Thymus (tissue), 11 donors: ENCODE measurements at regions not wholly inside any gene's neighbourhood (a gene's known extent, or its start where the extent isn't known, plus 50 kb on each side); places are given as distances from the start of the nearest gene placed in this dataset.

Experiments used
- DNase-seq, 9 donors: peaks; one replicate each; pipeline ENCODE4 v3.0.0-alpha.2; 2013; ENCODE audit warnings: low spot score in 9 of 9, low read depth in 6 of 9, missing footprints in 1 of 9
- H3K27ac ChIP-seq, 2 donors: one replicate each; pipeline ENCODE4 v1.5.1; 2013; ENCODE audit warnings: control low read depth in 1 of 2, low read depth in 1 of 2, low read length in 1 of 2, mild to moderate bottlenecking in 1 of 2, moderate library complexity in 1 of 2
- H3K27me3 ChIP-seq, 2 donors: one replicate each; pipeline ENCODE4 v1.5.1; 2013; ENCODE audit warnings: low read length in 1 of 2; ENCODE audit not compliant: control insufficient read depth in 2 of 2, insufficient read depth in 1 of 2
- H3K36me3 ChIP-seq, 2 donors: one replicate each; pipeline ENCODE4 v1.5.1; 2013; ENCODE audit warnings: low read length in 1 of 2, mild to moderate bottlenecking in 1 of 2, moderate library complexity in 1 of 2; ENCODE audit not compliant: control insufficient read depth in 2 of 2, insufficient read depth in 2 of 2
- H3K4me1 ChIP-seq, 2 donors: one replicate each; pipeline ENCODE4 v1.5.1; 2013; ENCODE audit warnings: low read length in 2 of 2; ENCODE audit not compliant: control insufficient read depth in 2 of 2, insufficient read depth in 2 of 2
- H3K4me3 ChIP-seq, 2 donors: one replicate each; pipeline ENCODE4 v1.5.1; 2013; ENCODE audit warnings: low read length in 2 of 2, control low read depth in 1 of 2, mild to moderate bottlenecking in 1 of 2
- H3K9me3 ChIP-seq, 2 donors: one replicate each; pipeline ENCODE4 v1.5.1; 2013; ENCODE audit warnings: low read length in 1 of 2, mild to moderate bottlenecking in 1 of 2; ENCODE audit not compliant: control insufficient read depth in 2 of 2, insufficient read depth in 1 of 2
- WGBS: extraction: QIAGEN DNeasy Blood & Tissue Kit; methylation state at CpG from one replicate; pipeline ENCODE4 v1.1.7; 2013; 5-methylcytosine and 5-hydroxymethylcytosine counted together
- donor health status: healthy.

- no peaks in the 10 kb centered on the region for H3K4me1 ChIP-seq
Observed at GRCh38 chr12:60263161-60263560, 667.3 kb downstream of the SLC16A7 start.

GRCh38 chr12:60263836-60264493, 668.1 kb downstream of the SLC16A7 start:
- Histone ChIP-seq H3K27ac (no peak overlapping the region), H3K27me3 (no peaks in the 10 kb centered on the region), H3K9me3 (peaks cover 0 to 2% of the 10 kb centered on the region in 2 donors), H3K4me3 (no peak overlapping the region), H3K4me1 (no peaks in the 10 kb centered on the region), H3K36me3 (no peaks in the 10 kb centered on the region)
- no peak for DNase-seq
- 90% methylated on average over 2 of the region's 2 CpGs for WGBS

More at GRCh38 chr12:60263161-60263560, 667.3 kb downstream of the SLC16A7 start:
- no peak overlapping the region for H3K4me3 ChIP-seq
- H3K36me3 ChIP-seq: no peaks in the 10 kb centered on the region
- H3K27ac ChIP-seq: no peak overlapping the region
- DNase-seq: no peak
- H3K9me3 ChIP-seq: peaks cover 0 to 2% of the 10 kb centered on the region in 2 donors
- H3K27me3 ChIP-seq: no peaks in the 10 kb centered on the region

- no peaks in the 10 kb centered on the region for H3K36me3 ChIP-seq
- no peaks in the 10 kb centered on the region for H3K27me3 ChIP-seq
- H3K4me1 ChIP-seq: no peaks in the 10 kb centered on the region
- peaks cover 2 to 11% of the 10 kb centered on the region in 2 donors for H3K9me3 ChIP-seq
- no peak for DNase-seq
- WGBS: 80% methylated on average over 1 of the region's 1 CpG
- H3K27ac ChIP-seq: no peak overlapping the region
- H3K4me3 ChIP-seq: no peak overlapping the region
Observed at GRCh38 chr12:60265741-60266140, 669.9 kb downstream of the SLC16A7 start.

GRCh38 chr12:60266381-60266852, 670.6 kb downstream of the SLC16A7 start:
- WGBS: 95% methylated on average over 4 of the region's 4 CpGs
- Histone ChIP-seq H3K27ac (no peak overlapping the region), H3K27me3 (no peaks in the 10 kb centered on the region), H3K36me3 (no peaks in the 10 kb centered on the region), H3K9me3 (peaks cover 2 to 11% of the 10 kb centered on the region in 2 donors), H3K4me1 (no peaks in the 10 kb centered on the region), H3K4me3 (no peak overlapping the region)
- DNase-seq: no peak

- 98% methylated on average over 66 of the region's 66 CpGs for WGBS
- Histone ChIP-seq H3K4me1 (no peaks in the 10 kb centered on the region), H3K27me3 (no peaks in the 10 kb centered on the region), H3K4me3 (no peak overlapping the region), H3K36me3 (no peaks in the 10 kb centered on the region), H3K9me3 (peaks cover 2 to 9% of the 10 kb centered on the region in 2 donors), H3K27ac (no peak overlapping the region)
- DNase-seq: no peak
Observed at GRCh38 chr12:60269611-60270269, 673.9 kb downstream of the SLC16A7 start.

- WGBS: 93% methylated on average over 9 of the region's 9 CpGs
- H3K4me1 ChIP-seq: no peaks in the 10 kb centered on the region
- H3K4me3 ChIP-seq: no peak overlapping the region
- no peak for DNase-seq
- H3K27ac ChIP-seq: no peak overlapping the region
- no peaks in the 10 kb centered on the region for H3K27me3 ChIP-seq
- no peaks in the 10 kb centered on the region for H3K36me3 ChIP-seq
- H3K9me3 ChIP-seq: peaks cover 2 to 9% of the 10 kb centered on the region in 2 donors
Observed at GRCh38 chr12:60271816-60272215, 676.0 kb downstream of the SLC16A7 start.

- DNase-seq: no peak
- Histone ChIP-seq H3K27ac (no peak overlapping the region), H3K4me1 (no peaks in the 10 kb centered on the region), H3K4me3 (no peak overlapping the region), H3K36me3 (no peaks in the 10 kb centered on the region), H3K27me3 (no peaks in the 10 kb centered on the region), H3K9me3 (peaks cover 1 to 14% of the 10 kb centered on the region in 2 donors)
- WGBS: 89% methylated on average over 2 of the region's 2 CpGs
Observed at GRCh38 chr12:60278209-60278608, 682.4 kb downstream of the SLC16A7 start.

- DNase-seq: no peak
- no peaks in the 10 kb centered on the region for H3K4me1 ChIP-seq
- no peak overlapping the region for H3K27ac ChIP-seq
- 90% methylated on average over 1 of the region's 1 CpG for WGBS
- no peaks in the 10 kb centered on the region for H3K27me3 ChIP-seq
- peaks cover 1 to 14% of the 10 kb centered on the region in 2 donors for H3K9me3 ChIP-seq
- H3K36me3 ChIP-seq: no peaks in the 10 kb centered on the region
- H3K4me3 ChIP-seq: no peak overlapping the region
Observed at GRCh38 chr12:60279221-60279620, 683.4 kb downstream of the SLC16A7 start.

- H3K27ac ChIP-seq: no peak overlapping the region
- H3K36me3 ChIP-seq: no peaks in the 10 kb centered on the region
- no peak overlapping the region for H3K4me3 ChIP-seq
- H3K4me1 ChIP-seq: no peaks in the 10 kb centered on the region
- 97% methylated on average over 8 of the region's 8 CpGs for WGBS
- no peak for DNase-seq
- H3K9me3 ChIP-seq: peaks cover 1 to 14% of the 10 kb centered on the region in 2 donors
- H3K27me3 ChIP-seq: no peaks in the 10 kb centered on the region
Observed at GRCh38 chr12:60281522-60281921, 685.7 kb downstream of the SLC16A7 start.
